ENCODE measurements at regions not wholly inside any gene's neighbourhood (a gene's known extent, or its start where the extent isn't known, plus 50 kb on each side); places are given as distances from the start of the nearest gene placed in this dataset.

- no peak for FAIRE-seq
- H3K27ac ChIP-seq (ENCODE audit: extremely low read length, insufficient read depth, low read length): no peak overlapping the region
- no peaks in the 10 kb centered on the region for H3K79me2 ChIP-seq (ENCODE audit: insufficient read depth, low read length)
- no peak overlapping the region for H3K4me3 ChIP-seq (replicated peaks in 1 of 3; ENCODE audit: insufficient read depth in 1 of 3, low read depth in 2 of 3, low read length in 3 of 3)
- no peaks in the 10 kb centered on the region for H3K4me1 ChIP-seq (ENCODE audit: insufficient read depth, low read length)
- no peak overlapping the region for H3K9ac ChIP-seq (ENCODE audit: insufficient read depth, low read depth, low read length)
- intact Hi-C loops (cut with micrococcal nuclease; ENCODE audit: unreplicated experiment) (loop anchor here (5.0 kb wide), 1 partner anchor 146 kb away; no protein-coding TSS in a partner anchor), in situ Hi-C loops (cut with HindIII; ENCODE audit: extremely low pct_ligation_motif_present, low pct_unique_long_range_greater_than_20kb) (no loop called here)
- ChIA-PET CTCF (ENCODE audit: low intra/inter-chr PET ratio, low total read pairs) (no interaction called here), POLR2A (no interaction called here)
- no peaks in the 10 kb centered on the region for H4K20me1 ChIP-seq (ENCODE audit: insufficient read depth, low read length)
- no peak for DNase-seq (ENCODE audit: low spot score)
- BruUV-seq (replicated peaks): no TSS peak
- H3K9me3 ChIP-seq (ENCODE audit: low read length): no peaks in the 10 kb centered on the region
- H3K4me2 ChIP-seq (ENCODE audit: low read depth, low read length): no peak overlapping the region
- no peaks in the 10 kb centered on the region for H3K36me3 ChIP-seq (replicated peaks in 1 of 2; ENCODE audit: control insufficient read depth in 1 of 2, insufficient read depth in 2 of 2, low read length in 2 of 2)
- WGBS (ENCODE audit: low lambda C conversion rate): 0% methylated on average over 1 of the region's 1 CpG
- no peak for ATAC-seq
- no peaks in the 10 kb centered on the region for H3K27me3 ChIP-seq (ENCODE audit: control insufficient read depth in 1 of 2, insufficient read depth in 2 of 2, low read length in 2 of 2)
- no peak overlapping the region for H2AFZ ChIP-seq (ENCODE audit: low read length)
- no peak for TF ChIP-seq ZNF282 (IDR thresholded peaks at IDR 0.05; ENCODE audit: partially characterized antibody)
- no peak for TF ChIP-seq ZNF331 (CRISPR knock-in tag; IDR thresholded peaks at IDR 0.05)
- TF ChIP-seq ZNF281 (CRISPR knock-in tag; IDR thresholded peaks at IDR 0.05; ENCODE audit: borderline replicate concordance): no peak
- no peak for TF ChIP-seq TBX2 (CRISPR knock-in tag; IDR thresholded peaks at IDR 0.05; ENCODE audit: borderline replicate concordance)
- no peak for TF ChIP-seq ZNF335 (CRISPR knock-in tag; IDR thresholded peaks at IDR 0.05)
- TF ChIP-seq TARDBP (CRISPR knock-in tag; IDR thresholded peaks at IDR 0.05): no peak
- TF ChIP-seq SOX6 (IDR thresholded peaks at IDR 0.05): no peak
- no peak for TF ChIP-seq SOX6 (CRISPR knock-in tag; IDR thresholded peaks at IDR 0.05)
- TF ChIP-seq ZNF350 (CRISPR knock-in tag; IDR thresholded peaks at IDR 0.05; ENCODE audit: borderline replicate concordance, low read depth): no peak
- no peak for TF ChIP-seq EP300 (IDR thresholded peaks at IDR 0.05; ENCODE audit: low read depth in 2 of 2, low read length in 2 of 2)
- no peak for TF ChIP-seq EP300 (CRISPR knock-in tag; IDR thresholded peaks at IDR 0.05; ENCODE audit: borderline replicate concordance)
- TF ChIP-seq TEAD2 (CRISPR knock-in tag; IDR thresholded peaks at IDR 0.05): no peak
- no peak for TF ChIP-seq RXRB (CRISPR knock-in tag; IDR thresholded peaks at IDR 0.05; ENCODE audit: borderline replicate concordance)
- TF ChIP-seq ZNF75D (CRISPR knock-in tag; IDR thresholded peaks at IDR 0.05; ENCODE audit: borderline replicate concordance): no peak
- TF ChIP-seq ZBTB4 (CRISPR knock-in tag; IDR thresholded peaks at IDR 0.05; ENCODE audit: borderline replicate concordance): no peak
- TF ChIP-seq GLMP (CRISPR knock-in tag; IDR thresholded peaks at IDR 0.05; ENCODE audit: borderline replicate concordance): no peak
- no peak for TF ChIP-seq TCF7 (IDR thresholded peaks at IDR 0.05; ENCODE audit: low read depth)
- TF ChIP-seq ZUFSP (CRISPR knock-in tag; IDR thresholded peaks at IDR 0.05; ENCODE audit: borderline replicate concordance): no peak
Observed at GRCh38 chr5:120803282-120803681, 339.2 kb downstream of the PRR16 start.
